IMR-90 (cell line): ENCODE measurements at regions not wholly inside any gene's neighbourhood (a gene's known extent, or its start where the extent isn't known, plus 50 kb on each side); places are given as distances from the start of the nearest gene placed in this dataset.
A peak's percentile ranks its signal among the peaks of the same experiment; 100 is the strongest.

Source experiments
- ATAC-seq: fragments of 200-7000 bp; cut with Tn5 transposase; 2 replicates; pipeline ENCODE4 v1.9.1; 2020; ENCODE audit warnings: low read depth, mild to moderate bottlenecking, moderate library complexity
- BruUV-seq: library from RNA; stranded (reverse); fragments of 400-500 nt; replicated peaks from 2 replicates; lab custom pipeline; 2021; lab: Mats Ljungman, UMichigan
- CTCF ChIA-PET: fragments of 300-600 bp; formaldehyde crosslinking; extraction: SDS; loops from one replicate; lab custom pipeline; 2021; ENCODE audit warnings: antibody characterized with exemption; lab: Yijun Ruan, JAX
- POLR2A ChIA-PET: fragments of 300-600 bp; sonication (Branson Sonifier 250); formaldehyde crosslinking; loops from one replicate; lab custom pipeline; 2022; ENCODE audit warnings: antibody characterized with exemption; ENCODE audit not compliant: unreplicated experiment; lab: Charles Lee
- DNase-seq: peaks from one replicate; pipeline ENCODE4 v3.0.0; 2013
- H2AFZ ChIP-seq: replicated peaks from 2 replicates; pipeline ENCODE3; 2013; ENCODE audit warnings: low read length, mild to moderate bottlenecking; ENCODE audit not compliant: poor library complexity
- H2AK5ac ChIP-seq: 2 replicates; pipeline ENCODE4 v1.6.1; 2013; ENCODE audit warnings: low read depth, low read length, inconsistent platforms
- H2AK9ac ChIP-seq: replicated peaks from 2 replicates; pipeline ENCODE3; 2013; ENCODE audit warnings: mild to moderate bottlenecking, low read depth, low read length, moderate library complexity; ENCODE audit not compliant: poor library complexity
- H2BK120ac ChIP-seq: 2 replicates; pipeline ENCODE4 v1.6.1; 2013; ENCODE audit warnings: low read depth, low read length, inconsistent platforms
- H2BK15ac ChIP-seq: 3 replicates; pipeline ENCODE4 v1.6.1; 2013; ENCODE audit warnings: low read depth, low read length, inconsistent platforms
- H2BK20ac ChIP-seq: 2 replicates; pipeline ENCODE4 v1.6.1; 2013; ENCODE audit warnings: low read depth, mild to moderate bottlenecking, inconsistent platforms, low read length, moderate library complexity
- H2BK5ac ChIP-seq: 2 replicates; pipeline ENCODE4 v1.6.1; 2013; ENCODE audit warnings: mild to moderate bottlenecking, low read depth, low read length, inconsistent platforms; ENCODE audit not compliant: poor library complexity, severe bottlenecking
- H3K14ac ChIP-seq: replicated peaks from 2 replicates; pipeline ENCODE4 v1.6.1; 2013; ENCODE audit warnings: low read depth, low read length, inconsistent platforms
- H3K18ac ChIP-seq: 2 replicates; pipeline ENCODE4 v1.6.1; 2013; ENCODE audit warnings: low read depth, low read length, control low read depth
- H3K23ac ChIP-seq: 2 replicates; pipeline ENCODE4 v1.6.1; 2013; ENCODE audit warnings: low read depth, low read length, inconsistent platforms
- H3K27ac ChIP-seq: 2 replicates; pipeline ENCODE4 v1.5.1; 2013; ENCODE audit warnings: mild to moderate bottlenecking, control low read depth, low read length; ENCODE audit not compliant: insufficient read depth
- H3K27me3 ChIP-seq: 2 replicates; pipeline ENCODE4 v1.6.1; 2013; ENCODE audit warnings: low read length; ENCODE audit not compliant: control insufficient read depth, insufficient read depth
- H3K36me3 ChIP-seq: 2 replicates; pipeline ENCODE4 v1.6.1; 2013; ENCODE audit warnings: low read length, mixed read lengths; ENCODE audit not compliant: control insufficient read depth, insufficient read depth
- H3K4ac ChIP-seq: 2 replicates; pipeline ENCODE4 v1.6.1; 2013; ENCODE audit warnings: low read depth, low read length, inconsistent platforms
- H3K4me1 ChIP-seq: 2 replicates; pipeline ENCODE4 v1.6.1; 2013; ENCODE audit warnings: low read length, mixed read lengths; ENCODE audit not compliant: control insufficient read depth, insufficient read depth
- H3K4me2 ChIP-seq: 2 replicates; pipeline ENCODE4 v1.6.1; 2013; ENCODE audit warnings: low read depth, mild to moderate bottlenecking, control low read depth, low read length, moderate library complexity
- H3K4me3 ChIP-seq: 2 replicates; pipeline ENCODE4 v1.5.1; 2013; ENCODE audit warnings: low read depth, mild to moderate bottlenecking, control low read depth, low read length, moderate library complexity; ENCODE audit not compliant: insufficient read depth
- H3K56ac ChIP-seq: 2 replicates; pipeline ENCODE4 v1.6.1; 2013; ENCODE audit warnings: low read length, inconsistent platforms; ENCODE audit not compliant: insufficient read depth; ENCODE audit errors: extremely low read depth
- H3K79me1 ChIP-seq, 2 experiments: 2 replicates each; pipeline ENCODE4 v1.6.1; 2013; ENCODE audit warnings: low read length in 2 of 2, inconsistent platforms in 1 of 2, low read depth in 1 of 2
- H3K9ac ChIP-seq: 2 replicates; pipeline ENCODE4 v1.6.1; 2013; ENCODE audit warnings: low read depth, low read length, control low read depth
- H3K9me1 ChIP-seq: 2 replicates; pipeline ENCODE4 v1.6.1; 2013; ENCODE audit warnings: low read length, inconsistent platforms; ENCODE audit not compliant: insufficient read depth
- H3K9me3 ChIP-seq: 2 replicates; pipeline ENCODE4 v1.6.1; 2013; ENCODE audit warnings: low read length; ENCODE audit not compliant: control insufficient read depth, insufficient read depth
- H4K20me1 ChIP-seq: 2 replicates; pipeline ENCODE4 v1.6.1; 2013; ENCODE audit warnings: low read length, inconsistent platforms; ENCODE audit not compliant: insufficient read depth
- H4K5ac ChIP-seq: 2 replicates; pipeline ENCODE4 v1.6.1; 2013; ENCODE audit warnings: mild to moderate bottlenecking, low read depth, low read length, control low read depth
- H4K8ac ChIP-seq, 2 experiments: 2 replicates each; pipeline ENCODE4 v1.6.1; 2013; ENCODE audit warnings: low read depth in 2 of 2, low read length in 2 of 2, control low read depth in 1 of 2, inconsistent platforms in 1 of 2
- H4K91ac ChIP-seq: 2 replicates; pipeline ENCODE4 v1.6.1; 2013; ENCODE audit warnings: low read depth, low read length, inconsistent platforms; ENCODE audit not compliant: insufficient read depth
- BHLHE40 ChIP-seq: fragments of 150-350 bp; IDR thresholded peaks from 2 replicates; pipeline ENCODE4 v1.6.1; 2016; ENCODE audit warnings: mild to moderate bottlenecking, low read depth, low read length
- CEBPB ChIP-seq: IDR thresholded peaks from 2 replicates; pipeline ENCODE4 v1.6.1; 2012; ENCODE audit warnings: low read depth, low read length, improper control_type of control experiment
- CHD1 ChIP-seq: IDR thresholded peaks from 2 replicates; pipeline ENCODE4 v1.6.1; 2012; ENCODE audit warnings: low read depth, low read length, improper control_type of control experiment
- CTCF ChIP-seq: conservative IDR thresholded peaks from 2 replicates; pipeline ENCODE4 v1.5.1; 2012; ENCODE audit warnings: mild to moderate bottlenecking, low read depth, low read length, improper control_type of control experiment
- ELK1 ChIP-seq: fragments of 150-350 bp; IDR thresholded peaks from 2 replicates; pipeline ENCODE4 v1.6.1; 2016; ENCODE audit warnings: low read depth, mild to moderate bottlenecking, low read length, moderate library complexity, borderline replicate concordance
- FOS ChIP-seq: fragments of 150-350 bp; IDR thresholded peaks from 2 replicates; pipeline ENCODE4 v1.6.1; 2016; ENCODE audit warnings: low read depth, low read length
- MAFK ChIP-seq: IDR thresholded peaks from 2 replicates; pipeline ENCODE4 v1.6.1; 2012; ENCODE audit warnings: low read depth, low read length, improper control_type of control experiment
- MAZ ChIP-seq: IDR thresholded peaks from 2 replicates; pipeline ENCODE4 v1.6.1; 2012; ENCODE audit warnings: low read depth, mild to moderate bottlenecking, low read length, improper control_type of control experiment, moderate library complexity, borderline replicate concordance
- MXI1 ChIP-seq: IDR thresholded peaks from 2 replicates; pipeline ENCODE4 v1.6.1; 2012; ENCODE audit warnings: low read depth, mild to moderate bottlenecking, low read length, moderate library complexity, borderline replicate concordance
- NFE2L2 ChIP-seq: fragments of 150-350 bp; IDR thresholded peaks from 2 replicates; pipeline ENCODE4 v1.6.1; 2016; ENCODE audit warnings: low read depth, mild to moderate bottlenecking, low read length
- POLR2A ChIP-seq: IDR thresholded peaks from 2 replicates; pipeline ENCODE4 v1.6.1; 2012; ENCODE audit warnings: mild to moderate bottlenecking, low read depth, low read length
- RAD21 ChIP-seq: IDR thresholded peaks from 2 replicates; pipeline ENCODE4 v1.6.1; 2012; ENCODE audit warnings: low read length, improper control_type of control experiment
- RCOR1 ChIP-seq: IDR thresholded peaks from 2 replicates; pipeline ENCODE4 v1.6.1; 2012; ENCODE audit warnings: mild to moderate bottlenecking, low read length, improper control_type of control experiment; ENCODE audit not compliant: insufficient replicate concordance
- RFX5 ChIP-seq: IDR thresholded peaks from 2 replicates; pipeline ENCODE4 v1.8.0; 2012; ENCODE audit warnings: low read depth, mild to moderate bottlenecking, low read length, moderate library complexity
- USF2 ChIP-seq: fragments of 150-350 bp; IDR thresholded peaks from 2 replicates; pipeline ENCODE4 v1.6.1; 2017; ENCODE audit warnings: mild to moderate bottlenecking, antibody characterized with exemption, low read length, low read depth
- WGBS, 2 experiments: methylation state at CpG; one replicate each; pipeline versions ENCODE4 v1.1.5 to v1.1.7; 2013; ENCODE audit warnings: missing lambda C conversion rate in 2 of 2; ENCODE audit not compliant: insufficient read length in 1 of 2; ENCODE audit errors: extremely low coverage in 2 of 2; 5-methylcytosine and 5-hydroxymethylcytosine counted together
- dilution Hi-C: fragments of 300-500 bp; cut with HindIII; formaldehyde crosslinking; loops from one replicate; pipeline ENCODE4 v1.14.3; 2018; ENCODE audit warnings: low sequenced_read_pairs; ENCODE audit not compliant: unreplicated experiment
- in situ Hi-C: fragments of 300-500 bp; cut with MboI; formaldehyde crosslinking; loops from 3 replicates; pipeline ENCODE4 v1.14.3; 2019; ENCODE audit warnings: low sequenced_read_pairs, inconsistent platforms, mixed read lengths
- intact Hi-C: fragments of 100-400 bp; cut with micrococcal nuclease; formaldehyde crosslinking; loops from 2 replicates; pipeline ENCODE4 v1.10.0; 2022

- Histone ChIP-seq H3K4me2 (no peak overlapping the region), H3K14ac (no peak overlapping the region), H4K5ac (no peak overlapping the region), H3K9me1 (no peaks in the 10 kb centered on the region; the same call in 1 of the 2 replicates), H3K9me3 (no peaks in the 10 kb centered on the region), H3K23ac (no peak overlapping the region), H3K4me3 (no peak overlapping the region), H2BK20ac (no peak overlapping the region), H3K9ac (no peak overlapping the region), H4K8ac (no peak overlapping the region), H2BK120ac (no peak overlapping the region), H2AK9ac (no peak overlapping the region), H3K4ac (no peak overlapping the region), H3K56ac (no peak overlapping the region), H2AFZ (no peak overlapping the region), H3K79me1 (no peaks in the 10 kb centered on the region), H3K27me3 (peaks cover 2% of the 10 kb centered on the region; the same call in 1 of the 2 replicates), H2AK5ac (no peak overlapping the region), H2BK5ac (no peak overlapping the region), H3K36me3 (no peaks in the 10 kb centered on the region), H4K20me1 (no peaks in the 10 kb centered on the region), H4K91ac (no peak overlapping the region), H3K27ac (no peak overlapping the region), H3K18ac (no peak overlapping the region), H3K4me1 (no peaks in the 10 kb centered on the region), H2BK15ac (no peak overlapping the region)
- ChIA-PET CTCF (interaction anchor here (0.5 to 4.6 kb wide), 14 partner anchors 8 to 793 kb away, joined by 3 to 25 read pairs (median 3); partner anchors contain the start of gene RASGRP1), POLR2A (interaction anchor here (0.6 kb wide), 1 partner anchor 263 kb away, joined by 3 read pairs; no protein-coding TSS in a partner anchor)
- intact Hi-C loops (loop anchor here (5.0 kb wide), 1 partner anchor 694 kb away; no protein-coding TSS in a partner anchor), in situ Hi-C loops (loop anchor here (10.0 to 25.0 kb wide), 2 partner anchors 254 to 696 kb away; no protein-coding TSS in a partner anchor), dilution Hi-C loops (no loop called here)
- BruUV-seq, result no TSS peak
- WGBS, 2 experiments, result no CpG with 5 or more reads among the region's 4 CpGs
- DNase-seq, result peak; percentile 75
- ATAC-seq, result peak; percentile 64
- TF ChIP-seq MXI1 (no peak), CTCF (peak; percentile 74), CHD1 (no peak), RCOR1 (no peak), USF2 (no peak), FOS (no peak), MAFK (no peak), ELK1 (no peak), BHLHE40 (no peak), CEBPB (0 out of 2 replicates have a peak, but pooled peaks have one; percentile 2), POLR2A (no peak), RFX5 (no peak), NFE2L2 (no peak), MAZ (no peak), RAD21 (peak; percentile 63)
Observed at GRCh38 chr15:38690719-38691332, 126.2 kb upstream of the RASGRP1 start.
